GM23338 (cell line): ENCODE measurements at regions not wholly inside any gene's neighbourhood (a gene's known extent, or its start where the extent isn't known, plus 50 kb on each side); places are given as distances from the start of the nearest gene placed in this dataset.

Experiments used
- ATAC-seq: fragments of 200-7000 bp; cut with Tn5 transposase; 3 replicates; pipeline ENCODE4 v1.9.1; 2020
- DNase-seq: peaks from one replicate; pipeline ENCODE4 v3.0.0-alpha.2; 2015; ENCODE audit warnings: low spot score
- H2AFZ ChIP-seq: fragments of 200-600 bp; sonication (generic); 2 replicates; pipeline ENCODE4 v1.8.0; 2016; ENCODE audit warnings: antibody characterized with exemption, mild to moderate bottlenecking, moderate library complexity
- H3F3A ChIP-seq: fragments of 200-600 bp; sonication (generic); replicated peaks from 2 replicates; pipeline ENCODE4 v1.8.0; 2017; ENCODE audit warnings: antibody characterized with exemption, mixed run types, low read depth
- H3K27ac ChIP-seq: fragments of 200-600 bp; sonication (generic); 2 replicates; pipeline ENCODE4 v1.6.1; 2016; ENCODE audit warnings: low read depth
- H3K27me3 ChIP-seq: fragments of 200-600 bp; sonication (generic); 2 replicates; pipeline ENCODE4 v1.8.0; 2016; ENCODE audit warnings: mild to moderate bottlenecking, mixed run types, moderate library complexity; ENCODE audit not compliant: insufficient read depth
- H3K36me3 ChIP-seq: fragments of 200-600 bp; sonication (generic); 2 replicates; pipeline ENCODE4 v1.8.0; 2016; ENCODE audit warnings: mild to moderate bottlenecking; ENCODE audit not compliant: insufficient read depth
- H3K4me1 ChIP-seq: fragments of 200-600 bp; sonication (generic); 2 replicates; pipeline ENCODE4 v1.8.0; 2016; ENCODE audit warnings: mild to moderate bottlenecking, moderate library complexity; ENCODE audit not compliant: insufficient read depth
- H3K4me2 ChIP-seq: fragments of 200-600 bp; sonication (generic); 2 replicates; pipeline ENCODE4 v1.7.1; 2017; ENCODE audit warnings: mixed run types
- H3K4me3 ChIP-seq: fragments of 200-600 bp; sonication (generic); 2 replicates; pipeline ENCODE4 v1.6.1; 2016; ENCODE audit warnings: mixed run types
- H3K79me2 ChIP-seq: fragments of 200-600 bp; sonication (generic); replicated peaks from 2 replicates; pipeline ENCODE4 v1.8.0; 2017; ENCODE audit warnings: mild to moderate bottlenecking; ENCODE audit not compliant: insufficient read depth
- H3K9me2 ChIP-seq: fragments of 200-600 bp; sonication (generic); 2 replicates; pipeline ENCODE4 v1.8.0; 2017; ENCODE audit not compliant: insufficient read depth
- H4K20me1 ChIP-seq: fragments of 200-600 bp; sonication (generic); replicated peaks from 2 replicates; pipeline ENCODE4 v1.8.0; 2017; ENCODE audit warnings: mild to moderate bottlenecking; ENCODE audit not compliant: insufficient read depth
- H3K27ac Mint-ChIP-seq: 2 replicates; pipeline ENCODE4 v1.8.0; 2020; ENCODE audit warnings: inconsistent platforms, mild to moderate bottlenecking, moderate library complexity, mixed read lengths
- H3K27me3 Mint-ChIP-seq: 3 replicates; pipeline ENCODE4 v1.8.0; 2022; ENCODE audit warnings: low read depth, mild to moderate bottlenecking, moderate library complexity, mixed read lengths, inconsistent platforms; ENCODE audit not compliant: insufficient read depth, poor library complexity
- H3K36me3 Mint-ChIP-seq: 3 replicates; pipeline ENCODE4 v1.8.0; 2021; ENCODE audit warnings: low read depth, mild to moderate bottlenecking, inconsistent platforms, moderate library complexity, mixed read lengths
- H3K4me1 Mint-ChIP-seq: 3 replicates; pipeline ENCODE4 v1.8.0; 2020; ENCODE audit warnings: mild to moderate bottlenecking, inconsistent platforms, mixed read lengths
- H3K4me3 Mint-ChIP-seq: 3 replicates; pipeline ENCODE4 v1.8.0; 2021; ENCODE audit warnings: moderate library complexity, mild to moderate bottlenecking, inconsistent platforms, mixed read lengths
- H3K9me3 Mint-ChIP-seq: 3 replicates; pipeline ENCODE4 v1.8.0; 2020; ENCODE audit warnings: moderate library complexity, mild to moderate bottlenecking, inconsistent platforms, mixed read lengths
- CREB1 ChIP-seq: fragments of 250-450 bp; sonication (Bioruptor Pico); IDR thresholded peaks from 2 replicates; pipeline ENCODE4 v1.5.0; 2020; ENCODE audit warnings: low read depth, mild to moderate bottlenecking, moderate library complexity
- CTCF ChIP-seq, 2 experiments: fragments of 200-600 bp in 1 of 2; sonication (generic) in 1 of 2; conservative IDR thresholded peaks; 2 replicates each; pipeline versions ENCODE4 v1.5.1 to v1.6.1; 2016 to 2017; ENCODE audit warnings: antibody characterized with exemption in 2 of 2, low read depth in 2 of 2, mild to moderate bottlenecking in 2 of 2, moderate library complexity in 1 of 2
- ETS1 ChIP-seq: IDR thresholded peaks from 2 replicates; pipeline ENCODE4 v1.6.1; 2016; ENCODE audit warnings: antibody characterized with exemption
- EZH2 ChIP-seq: fragments of 200-600 bp; sonication (generic); IDR thresholded peaks from one replicate; pipeline ENCODE4 v1.8.0; 2017; ENCODE audit warnings: antibody characterized with exemption, mild to moderate bottlenecking, low read depth; ENCODE audit not compliant: unreplicated experiment
- EZH2phosphoT487 ChIP-seq: fragments of 200-600 bp; sonication (generic); IDR thresholded peaks from one replicate; pipeline ENCODE4 v1.8.1; 2018; ENCODE audit warnings: antibody characterized with exemption; ENCODE audit not compliant: unreplicated experiment
- POLR2AphosphoS5 ChIP-seq: IDR thresholded peaks from 2 replicates; pipeline ENCODE4 v1.6.1; 2016; ENCODE audit warnings: antibody characterized with exemption, low read depth
- REST ChIP-seq: IDR thresholded peaks from one replicate; pipeline ENCODE4 v1.6.1; 2018; ENCODE audit warnings: antibody characterized with exemption; ENCODE audit not compliant: unreplicated experiment
- STAT1 ChIP-seq: IDR thresholded peaks from one replicate; pipeline ENCODE4 v1.6.1; 2016; ENCODE audit warnings: antibody characterized with exemption; ENCODE audit not compliant: unreplicated experiment
- ZNF114 ChIP-seq: fragments of 250-450 bp; sonication (Bioruptor Pico); IDR thresholded peaks from 2 replicates; pipeline ENCODE4 v1.5.0; 2020; ENCODE audit warnings: mild to moderate bottlenecking, moderate library complexity
- ZNF331 ChIP-seq: fragments of 250-450 bp; sonication (Bioruptor Pico); IDR thresholded peaks from 2 replicates; pipeline ENCODE4 v1.5.0; 2020; ENCODE audit warnings: low read depth, mild to moderate bottlenecking, moderate library complexity

- Histone ChIP-seq H3K36me3 (no peaks in the 10 kb centered on the region), H3K27me3 (no peaks in the 10 kb centered on the region), H3K27ac (no peak overlapping the region), H3K79me2 (no peaks in the 10 kb centered on the region), H3K4me3 (no peak overlapping the region), H3F3A (no peaks in the 10 kb centered on the region), H2AFZ (no peak overlapping the region), H4K20me1 (no peaks in the 10 kb centered on the region), H3K4me2 (no peak overlapping the region), H3K9me2 (no peaks in the 10 kb centered on the region), H3K4me1 (no peaks in the 10 kb centered on the region)
- Mint-ChIP-seq H3K27ac (no peak overlapping the region), H3K9me3 (peaks cover 78% of the 10 kb centered on the region), H3K36me3 (peaks cover 5% of the 10 kb centered on the region), H3K4me3 (no peak overlapping the region), H3K4me1 (no peaks in the 10 kb centered on the region), H3K27me3 (peaks cover 2% of the 10 kb centered on the region)
- TF ChIP-seq ETS1 (no peak), ZNF114 (CRISPR knock-in tag) (no peak)
- ATAC-seq = no peak
- no peak for DNase-seq
Measured at GRCh38 chr12:34348836-34349672, 326.8 kb downstream of the ALG10 start.

GRCh38 chr12:34349673-34349961 lies 327.3 kb downstream of the ALG10 start:
- DNase-seq = no peak
- Histone ChIP-seq H4K20me1 (no peaks in the 10 kb centered on the region), H3K36me3 (no peaks in the 10 kb centered on the region), H3K9me2 (no peaks in the 10 kb centered on the region), H3K27me3 (no peaks in the 10 kb centered on the region), H3K4me1 (no peaks in the 10 kb centered on the region), H3K79me2 (no peaks in the 10 kb centered on the region), H3F3A (no peaks in the 10 kb centered on the region), H3K27ac (no peak overlapping the region), H3K4me2 (no peak overlapping the region), H3K4me3 (no peak overlapping the region), H2AFZ (no peak overlapping the region)
- Mint-ChIP-seq H3K4me1 (no peaks in the 10 kb centered on the region), H3K27me3 (peaks cover 2% of the 10 kb centered on the region), H3K27ac (no peak overlapping the region), H3K4me3 (no peak overlapping the region), H3K36me3 (peaks cover 5% of the 10 kb centered on the region), H3K9me3 (peaks cover 83% of the 10 kb centered on the region)
- ATAC-seq = no peak
- TF ChIP-seq POLR2AphosphoS5 (no peak), CREB1 (CRISPR knock-in tag) (no peak), ETS1 (no peak), EZH2phosphoT487 (no peak), CTCF (conservative IDR thresholded peaks at IDR 0.05; ENCODE audit: low read depth in 2 of 2) (no peak), ZNF331 (CRISPR knock-in tag) (no peak), STAT1 (no peak), EZH2 (no peak), REST (no peak)
